SK-N-SH treated with all-trans-retinoic acid at 6 μM for 48 hours (cell line): ENCODE measurements at regions not wholly inside any gene's neighbourhood (a gene's known extent, or its start where the extent isn't known, plus 50 kb on each side); places are given as distances from the start of the nearest gene placed in this dataset.

Experiments used
- ATAC-seq: fragments of 200-7000 bp; cut with Tn5 transposase; 3 replicates; pipeline ENCODE4 v1.9.1; 2020; ENCODE audit warnings: mild to moderate bottlenecking, moderate library complexity
- ARNTL ChIP-seq: fragments of 450-650 bp; formaldehyde crosslinking; IDR thresholded peaks from 2 replicates; pipeline ENCODE4 v1.5.0; 2020; ENCODE audit warnings: low read depth, mild to moderate bottlenecking, moderate library complexity, borderline replicate concordance
- BACH2 ChIP-seq: fragments of 250-450 bp; sonication (Bioruptor Pico); IDR thresholded peaks from 2 replicates; pipeline ENCODE4 v1.9.0; 2021; ENCODE audit warnings: mild to moderate bottlenecking, borderline replicate concordance
- CSDC2 ChIP-seq: fragments of 250-450 bp; sonication (Bioruptor Pico); IDR thresholded peaks from 2 replicates; pipeline ENCODE4 v1.5.0; 2020; ENCODE audit warnings: mild to moderate bottlenecking, moderate library complexity
- ESRRG ChIP-seq: fragments of 250-450 bp; sonication (Bioruptor Pico); IDR thresholded peaks from 2 replicates; pipeline ENCODE4 v1.6.1; 2021; ENCODE audit warnings: mild to moderate bottlenecking
- ISL1 ChIP-seq: fragments of 250-450 bp; sonication (Bioruptor Pico); IDR thresholded peaks from 2 replicates; pipeline ENCODE4 v2.1.2; 2022; ENCODE audit warnings: mild to moderate bottlenecking, moderate library complexity
- OSR1 ChIP-seq: fragments of 250-450 bp; sonication (Bioruptor Pico); IDR thresholded peaks from 2 replicates; pipeline ENCODE4 v1.8.0; 2022; ENCODE audit warnings: moderate library complexity, mild to moderate bottlenecking, inconsistent platforms
- PPARA ChIP-seq: fragments of 250-450 bp; sonication (Bioruptor Pico); IDR thresholded peaks from 2 replicates; pipeline ENCODE4 v1.5.0; 2020; ENCODE audit warnings: mild to moderate bottlenecking, borderline replicate concordance
- RARB ChIP-seq: fragments of 250-450 bp; sonication (Bioruptor Pico); IDR thresholded peaks from 2 replicates; pipeline ENCODE4 v1.8.0; 2021; ENCODE audit warnings: mild to moderate bottlenecking, moderate library complexity
- SNAI2 ChIP-seq: fragments of 250-450 bp; sonication (Bioruptor Pico); IDR thresholded peaks from 2 replicates; pipeline ENCODE4 v1.5.0; 2020; ENCODE audit warnings: mild to moderate bottlenecking, moderate library complexity
- TCF4 ChIP-seq: fragments of 250-450 bp; sonication (Bioruptor Pico); IDR thresholded peaks from 2 replicates; pipeline ENCODE4 v1.8.0; 2021; ENCODE audit warnings: mild to moderate bottlenecking, moderate library complexity, borderline replicate concordance
- TOX ChIP-seq: fragments of 250-450 bp; sonication (Bioruptor Pico); IDR thresholded peaks from 2 replicates; pipeline ENCODE4 v1.8.0; 2021; ENCODE audit warnings: mild to moderate bottlenecking, moderate library complexity, borderline replicate concordance
- ZC3H10 ChIP-seq: fragments of 250-450 bp; sonication (Bioruptor Pico); IDR thresholded peaks from 2 replicates; pipeline ENCODE4 v1.5.1; 2021; ENCODE audit warnings: mild to moderate bottlenecking, moderate library complexity
- ZFP3 ChIP-seq: fragments of 250-450 bp; sonication (Bioruptor Pico); IDR thresholded peaks from 2 replicates; pipeline ENCODE4 v1.5.0; 2020; ENCODE audit warnings: mild to moderate bottlenecking, moderate library complexity
- ZFP30 ChIP-seq: fragments of 450-650 bp; formaldehyde crosslinking; IDR thresholded peaks from 2 replicates; pipeline ENCODE4 v1.5.0; 2022; ENCODE audit warnings: mild to moderate bottlenecking, moderate library complexity
- ZNF565 ChIP-seq: fragments of 450-650 bp; formaldehyde crosslinking; conservative IDR thresholded peaks from 2 replicates; pipeline ENCODE4 v1.5.0; 2020; ENCODE audit warnings: low read depth, mild to moderate bottlenecking, moderate library complexity
- ZNF70 ChIP-seq: fragments of 450-650 bp; formaldehyde crosslinking; IDR thresholded peaks from 2 replicates; pipeline ENCODE4 v1.5.0; 2020; ENCODE audit warnings: mild to moderate bottlenecking, moderate library complexity
- ZNF8 ChIP-seq: fragments of 450-650 bp; formaldehyde crosslinking; IDR thresholded peaks from 2 replicates; pipeline ENCODE4 v1.5.0; 2020; ENCODE audit warnings: mild to moderate bottlenecking, moderate library complexity
- TF ChIP-seq, protein P1 (sequence below): fragments of 250-450 bp; sonication (Bioruptor Pico); IDR thresholded peaks from 2 replicates; pipeline ENCODE4 v1.5.1; 2021; ENCODE audit warnings: mild to moderate bottlenecking, moderate library complexity
- TF ChIP-seq, protein P2 (sequence below): fragments of 250-450 bp; sonication (Bioruptor Pico); IDR thresholded peaks from 2 replicates; pipeline ENCODE4 v1.5.1; 2020; ENCODE audit warnings: low read depth, mild to moderate bottlenecking, moderate library complexity
- TF ChIP-seq, protein P3 (sequence below): fragments of 250-450 bp; sonication (Bioruptor Pico); IDR thresholded peaks from 2 replicates; pipeline ENCODE4 v1.8.0; 2020; ENCODE audit warnings: mild to moderate bottlenecking, moderate library complexity, borderline replicate concordance
- TF ChIP-seq, protein P4 (sequence below): fragments of 250-450 bp; sonication (Bioruptor Pico); IDR thresholded peaks from 2 replicates; pipeline ENCODE4 v1.5.0; 2020; ENCODE audit warnings: mild to moderate bottlenecking, moderate library complexity
- TF ChIP-seq, protein P5 (sequence below): fragments of 250-450 bp; sonication (Bioruptor Pico); IDR thresholded peaks from 2 replicates; pipeline ENCODE4 v1.8.0; 2021; ENCODE audit warnings: low read depth, mild to moderate bottlenecking, moderate library complexity, borderline replicate concordance

DNA sequence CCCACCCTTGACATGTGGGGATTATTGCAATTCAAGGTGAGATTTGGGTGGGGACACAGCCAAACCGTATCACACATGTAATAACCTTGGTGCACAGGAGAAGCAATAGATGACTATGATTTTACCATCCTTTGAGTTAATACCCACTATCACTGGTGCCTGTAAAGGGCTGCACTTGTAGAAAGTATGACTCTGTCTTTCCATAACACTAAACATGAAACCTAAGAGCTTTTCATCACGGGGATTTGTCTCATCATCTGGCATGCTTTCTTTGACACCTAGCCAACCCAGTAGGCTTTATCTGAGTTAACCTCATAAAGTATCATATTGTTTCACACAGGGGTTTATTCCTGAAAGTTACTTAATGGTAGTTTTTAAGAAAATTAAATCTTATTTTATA, 188.9 kb upstream of the TNC start (continued):
- no peak for TF ChIP-seq OSR1 (CRISPR knock-in tag)
- no peak for TF ChIP-seq PPARA (CRISPR knock-in tag)
- no peak for TF ChIP-seq TCF4 (CRISPR knock-in tag)
- no peak for TF ChIP-seq TOX
- TF ChIP-seq BACH2 (CRISPR knock-in tag), result no peak
- no peak for TF ChIP-seq ZNF565 (CRISPR knock-in tag)
- TF ChIP-seq ZC3H10, result no peak
- no peak for TF ChIP-seq ZFP3 (CRISPR knock-in tag)

DNA sequence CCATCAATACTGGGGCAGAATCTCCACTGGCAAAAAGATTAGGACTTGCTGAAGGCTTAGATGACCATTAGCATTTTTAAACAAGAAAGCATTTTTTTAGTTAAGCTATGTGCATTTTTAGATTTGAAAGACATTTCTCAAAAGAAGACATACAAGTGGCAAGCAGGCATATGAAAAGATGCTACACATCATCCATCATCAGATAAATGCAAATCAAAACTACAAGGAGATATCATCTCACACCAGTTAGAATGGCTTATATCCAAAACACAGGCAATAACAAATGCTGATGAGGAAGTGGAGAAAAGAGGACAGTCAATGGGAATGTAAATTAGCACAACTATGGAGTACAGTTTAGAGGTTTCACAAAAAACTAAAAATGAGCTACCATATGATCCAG, 195.6 kb upstream of the TNC start:
- no peak for ATAC-seq
- TF ChIP-seq, protein P1, sequence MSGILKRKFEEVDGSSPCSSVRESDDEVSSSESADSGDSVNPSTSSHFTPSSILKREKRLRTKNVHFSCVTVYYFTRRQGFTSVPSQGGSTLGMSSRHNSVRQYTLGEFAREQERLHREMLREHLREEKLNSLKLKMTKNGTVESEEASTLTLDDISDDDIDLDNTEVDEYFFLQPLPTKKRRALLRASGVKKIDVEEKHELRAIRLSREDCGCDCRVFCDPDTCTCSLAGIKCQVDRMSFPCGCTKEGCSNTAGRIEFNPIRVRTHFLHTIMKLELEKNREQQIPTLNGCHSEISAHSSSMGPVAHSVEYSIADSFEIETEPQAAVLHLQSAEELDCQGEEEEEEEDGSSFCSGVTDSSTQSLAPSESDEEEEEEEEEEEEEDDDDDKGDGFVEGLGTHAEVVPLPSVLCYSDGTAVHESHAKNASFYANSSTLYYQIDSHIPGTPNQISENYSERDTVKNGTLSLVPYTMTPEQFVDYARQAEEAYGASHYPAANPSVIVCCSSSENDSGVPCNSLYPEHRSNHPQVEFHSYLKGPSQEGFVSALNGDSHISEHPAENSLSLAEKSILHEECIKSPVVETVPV (CRISPR knock-in tag), result no peak
- TF ChIP-seq CSDC2 (CRISPR knock-in tag), result no peak
- TF ChIP-seq SNAI2 (CRISPR knock-in tag), result no peak
- TF ChIP-seq OSR1 (CRISPR knock-in tag), result no peak
- TF ChIP-seq, protein P2, sequence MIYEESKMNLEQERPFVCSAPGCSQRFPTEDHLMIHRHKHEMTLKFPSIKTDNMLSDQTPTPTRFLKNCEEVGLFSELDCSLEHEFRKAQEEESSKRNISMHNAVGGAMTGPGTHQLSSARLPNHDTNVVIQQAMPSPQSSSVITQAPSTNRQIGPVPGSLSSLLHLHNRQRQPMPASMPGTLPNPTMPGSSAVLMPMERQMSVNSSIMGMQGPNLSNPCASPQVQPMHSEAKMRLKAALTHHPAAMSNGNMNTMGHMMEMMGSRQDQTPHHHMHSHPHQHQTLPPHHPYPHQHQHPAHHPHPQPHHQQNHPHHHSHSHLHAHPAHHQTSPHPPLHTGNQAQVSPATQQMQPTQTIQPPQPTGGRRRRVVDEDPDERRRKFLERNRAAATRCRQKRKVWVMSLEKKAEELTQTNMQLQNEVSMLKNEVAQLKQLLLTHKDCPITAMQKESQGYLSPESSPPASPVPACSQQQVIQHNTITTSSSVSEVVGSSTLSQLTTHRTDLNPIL, result no peak
- TF ChIP-seq, protein P3, sequence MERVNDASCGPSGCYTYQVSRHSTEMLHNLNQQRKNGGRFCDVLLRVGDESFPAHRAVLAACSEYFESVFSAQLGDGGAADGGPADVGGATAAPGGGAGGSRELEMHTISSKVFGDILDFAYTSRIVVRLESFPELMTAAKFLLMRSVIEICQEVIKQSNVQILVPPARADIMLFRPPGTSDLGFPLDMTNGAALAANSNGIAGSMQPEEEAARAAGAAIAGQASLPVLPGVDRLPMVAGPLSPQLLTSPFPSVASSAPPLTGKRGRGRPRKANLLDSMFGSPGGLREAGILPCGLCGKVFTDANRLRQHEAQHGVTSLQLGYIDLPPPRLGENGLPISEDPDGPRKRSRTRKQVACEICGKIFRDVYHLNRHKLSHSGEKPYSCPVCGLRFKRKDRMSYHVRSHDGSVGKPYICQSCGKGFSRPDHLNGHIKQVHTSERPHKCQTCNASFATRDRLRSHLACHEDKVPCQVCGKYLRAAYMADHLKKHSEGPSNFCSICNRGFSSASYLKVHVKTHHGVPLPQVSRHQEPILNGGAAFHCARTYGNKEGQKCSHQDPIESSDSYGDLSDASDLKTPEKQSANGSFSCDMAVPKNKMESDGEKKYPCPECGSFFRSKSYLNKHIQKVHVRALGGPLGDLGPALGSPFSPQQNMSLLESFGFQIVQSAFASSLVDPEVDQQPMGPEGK (CRISPR knock-in tag), result no peak
- no peak for TF ChIP-seq ARNTL (CRISPR knock-in tag)
- no peak for TF ChIP-seq ZNF565 (CRISPR knock-in tag)
- no peak for TF ChIP-seq TCF4 (CRISPR knock-in tag)
- TF ChIP-seq ZC3H10, result no peak
- TF ChIP-seq ISL1 (CRISPR knock-in tag), result no peak
- TF ChIP-seq, protein P4, sequence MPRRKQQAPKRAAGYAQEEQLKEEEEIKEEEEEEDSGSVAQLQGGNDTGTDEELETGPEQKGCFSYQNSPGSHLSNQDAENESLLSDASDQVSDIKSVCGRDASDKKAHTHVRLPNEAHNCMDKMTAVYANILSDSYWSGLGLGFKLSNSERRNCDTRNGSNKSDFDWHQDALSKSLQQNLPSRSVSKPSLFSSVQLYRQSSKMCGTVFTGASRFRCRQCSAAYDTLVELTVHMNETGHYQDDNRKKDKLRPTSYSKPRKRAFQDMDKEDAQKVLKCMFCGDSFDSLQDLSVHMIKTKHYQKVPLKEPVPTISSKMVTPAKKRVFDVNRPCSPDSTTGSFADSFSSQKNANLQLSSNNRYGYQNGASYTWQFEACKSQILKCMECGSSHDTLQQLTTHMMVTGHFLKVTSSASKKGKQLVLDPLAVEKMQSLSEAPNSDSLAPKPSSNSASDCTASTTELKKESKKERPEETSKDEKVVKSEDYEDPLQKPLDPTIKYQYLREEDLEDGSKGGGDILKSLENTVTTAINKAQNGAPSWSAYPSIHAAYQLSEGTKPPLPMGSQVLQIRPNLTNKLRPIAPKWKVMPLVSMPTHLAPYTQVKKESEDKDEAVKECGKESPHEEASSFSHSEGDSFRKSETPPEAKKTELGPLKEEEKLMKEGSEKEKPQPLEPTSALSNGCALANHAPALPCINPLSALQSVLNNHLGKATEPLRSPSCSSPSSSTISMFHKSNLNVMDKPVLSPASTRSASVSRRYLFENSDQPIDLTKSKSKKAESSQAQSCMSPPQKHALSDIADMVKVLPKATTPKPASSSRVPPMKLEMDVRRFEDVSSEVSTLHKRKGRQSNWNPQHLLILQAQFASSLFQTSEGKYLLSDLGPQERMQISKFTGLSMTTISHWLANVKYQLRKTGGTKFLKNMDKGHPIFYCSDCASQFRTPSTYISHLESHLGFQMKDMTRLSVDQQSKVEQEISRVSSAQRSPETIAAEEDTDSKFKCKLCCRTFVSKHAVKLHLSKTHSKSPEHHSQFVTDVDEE (CRISPR knock-in tag), result no peak
- no peak for TF ChIP-seq ZFP3 (CRISPR knock-in tag)
- no peak for TF ChIP-seq ZFP30 (CRISPR knock-in tag)
- TF ChIP-seq BACH2 (CRISPR knock-in tag), result no peak
- TF ChIP-seq, protein P5, sequence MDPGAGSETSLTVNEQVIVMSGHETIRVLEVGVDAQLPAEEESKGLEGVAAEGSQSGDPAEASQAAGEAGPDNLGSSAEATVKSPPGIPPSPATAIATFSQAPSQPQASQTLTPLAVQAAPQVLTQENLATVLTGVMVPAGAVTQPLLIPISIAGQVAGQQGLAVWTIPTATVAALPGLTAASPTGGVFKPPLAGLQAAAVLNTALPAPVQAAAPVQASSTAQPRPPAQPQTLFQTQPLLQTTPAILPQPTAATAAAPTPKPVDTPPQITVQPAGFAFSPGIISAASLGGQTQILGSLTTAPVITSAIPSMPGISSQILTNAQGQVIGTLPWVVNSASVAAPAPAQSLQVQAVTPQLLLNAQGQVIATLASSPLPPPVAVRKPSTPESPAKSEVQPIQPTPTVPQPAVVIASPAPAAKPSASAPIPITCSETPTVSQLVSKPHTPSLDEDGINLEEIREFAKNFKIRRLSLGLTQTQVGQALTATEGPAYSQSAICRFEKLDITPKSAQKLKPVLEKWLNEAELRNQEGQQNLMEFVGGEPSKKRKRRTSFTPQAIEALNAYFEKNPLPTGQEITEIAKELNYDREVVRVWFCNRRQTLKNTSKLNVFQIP (CRISPR knock-in tag), result no peak
- no peak for TF ChIP-seq RARB
- TF ChIP-seq ZNF8 (CRISPR knock-in tag), result no peak
- TF ChIP-seq PPARA (CRISPR knock-in tag), result no peak
- TF ChIP-seq, all 23 proteins: peak for 0

DNA sequence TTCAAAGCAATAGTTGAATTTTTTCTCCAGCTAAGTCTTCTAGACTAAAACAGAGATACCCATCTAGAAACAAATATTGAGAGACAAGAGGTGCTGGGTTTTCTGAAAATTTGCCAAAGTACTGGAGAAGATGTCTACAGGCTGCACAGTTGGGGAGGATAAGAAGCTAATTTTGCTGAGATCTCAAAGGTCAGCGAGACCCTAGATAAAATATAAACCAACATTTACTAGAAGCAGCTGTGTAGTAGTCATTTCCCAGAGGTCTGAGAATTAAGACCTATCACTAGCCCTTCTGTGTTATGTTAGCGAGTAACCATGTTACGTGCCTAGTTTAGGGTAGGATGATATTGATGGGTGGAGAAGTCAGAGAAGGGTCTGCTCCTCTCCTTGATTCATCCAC, 208.5 kb upstream of the TNC start:
- ATAC-seq, result no peak
- TF ChIP-seq ZNF8 (CRISPR knock-in tag), result no peak
- TF ChIP-seq ZFP3 (CRISPR knock-in tag), result no peak
- TF ChIP-seq, protein P1 (CRISPR knock-in tag), result no peak
- no peak for TF ChIP-seq CSDC2 (CRISPR knock-in tag)
- TF ChIP-seq, protein P4 (CRISPR knock-in tag), result no peak
- no peak for TF ChIP-seq ZNF70 (CRISPR knock-in tag)
- TF ChIP-seq BACH2 (CRISPR knock-in tag), result no peak
- TF ChIP-seq, protein P3 (CRISPR knock-in tag), result no peak
- TF ChIP-seq ESRRG (CRISPR knock-in tag), result no peak
- no peak for TF ChIP-seq ARNTL (CRISPR knock-in tag)
